Dermis microvascular lymphatic vessel endothelial cell (primary cell): ENCODE measurements at regions not wholly inside any gene's neighbourhood (a gene's known extent, or its start where the extent isn't known, plus 50 kb on each side); places are given as distances from the start of the nearest gene placed in this dataset.

Source experiments
- DNase-seq, 2 donors: peaks; one replicate each; pipeline versions ENCODE4 v3.0.0 to v3.0.0-alpha.2; 2010; ENCODE audit warnings: low read depth in 2 of 2

- peak; percentile 37 to 65 for DNase-seq
Measured at GRCh38 chr14:32254952-32255679, 52.0 kb upstream of the RNU6-8 start.

GRCh38 chr14:32255789-32256188, 52.7 kb upstream of the RNU6-8 start:
- no peak for DNase-seq

- DNase-seq, result no peak
Measured at GRCh38 chr14:32256576-32256975, 53.5 kb upstream of the RNU6-8 start.

GRCh38 chr14:32258336-32258993, 55.4 kb upstream of the RNU6-8 start:
- DNase-seq, result no peak

- peak; percentile 4 to 39 for DNase-seq
Measured at GRCh38 chr14:32259368-32260013, 56.4 kb upstream of the RNU6-8 start.

GRCh38 chr14:32263939-32264567, 61.0 kb upstream of the RNU6-8 start:
- no peak for DNase-seq

GRCh38 chr14:32265584-32265983, 62.5 kb upstream of the RNU6-8 start:
- DNase-seq, result no peak

GRCh38 chr14:32277998-32278397, 51.1 kb upstream of the AKAP6 start:
- DNase-seq, result no peak
